ENCODE measurements at regions not wholly inside any gene's neighbourhood (a gene's known extent, or its start where the extent isn't known, plus 50 kb on each side); places are given as distances from the start of the nearest gene placed in this dataset.

DNA sequence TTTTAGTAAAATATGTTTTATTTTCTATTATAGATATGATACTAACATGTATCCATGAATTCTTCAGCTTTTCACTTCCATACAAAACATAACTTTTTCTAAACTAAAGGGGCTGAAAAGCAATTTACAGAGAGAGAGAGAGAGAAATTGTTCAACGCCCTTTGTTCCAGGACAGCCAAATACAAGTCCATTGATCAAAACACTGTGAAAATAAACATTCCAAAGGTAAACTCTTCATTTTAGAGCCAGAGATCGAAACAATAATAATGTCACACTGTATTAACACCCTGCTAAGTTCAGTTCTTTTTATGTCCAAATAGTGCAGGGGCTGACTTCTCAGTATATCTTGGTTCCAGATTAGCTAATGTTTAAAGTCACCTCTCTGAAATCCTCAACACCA is 516.2 kb upstream of the ATXN8OS start:
- no peak for DNase-seq (ENCODE audit: low spot score in 2 of 2)
- intact Hi-C loops (cut with DNase I; ENCODE audit: low total_unique reads), result no loop called here
- no peak overlapping the region for H3K4me3 ChIP-seq (ENCODE audit: low read depth, poor library complexity, severe bottlenecking)
- no peak for TF ChIP-seq POLR2A (IDR thresholded peaks at IDR 0.05)
- TF ChIP-seq, protein P1, sequence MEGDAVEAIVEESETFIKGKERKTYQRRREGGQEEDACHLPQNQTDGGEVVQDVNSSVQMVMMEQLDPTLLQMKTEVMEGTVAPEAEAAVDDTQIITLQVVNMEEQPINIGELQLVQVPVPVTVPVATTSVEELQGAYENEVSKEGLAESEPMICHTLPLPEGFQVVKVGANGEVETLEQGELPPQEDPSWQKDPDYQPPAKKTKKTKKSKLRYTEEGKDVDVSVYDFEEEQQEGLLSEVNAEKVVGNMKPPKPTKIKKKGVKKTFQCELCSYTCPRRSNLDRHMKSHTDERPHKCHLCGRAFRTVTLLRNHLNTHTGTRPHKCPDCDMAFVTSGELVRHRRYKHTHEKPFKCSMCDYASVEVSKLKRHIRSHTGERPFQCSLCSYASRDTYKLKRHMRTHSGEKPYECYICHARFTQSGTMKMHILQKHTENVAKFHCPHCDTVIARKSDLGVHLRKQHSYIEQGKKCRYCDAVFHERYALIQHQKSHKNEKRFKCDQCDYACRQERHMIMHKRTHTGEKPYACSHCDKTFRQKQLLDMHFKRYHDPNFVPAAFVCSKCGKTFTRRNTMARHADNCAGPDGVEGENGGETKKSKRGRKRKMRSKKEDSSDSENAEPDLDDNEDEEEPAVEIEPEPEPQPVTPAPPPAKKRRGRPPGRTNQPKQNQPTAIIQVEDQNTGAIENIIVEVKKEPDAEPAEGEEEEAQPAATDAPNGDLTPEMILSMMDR (IDR thresholded peaks at IDR 0.05), result no peak
- WGBS, 2 donors, result 75 to 82% methylated on average over 2 of the region's 2 CpGs

DNA sequence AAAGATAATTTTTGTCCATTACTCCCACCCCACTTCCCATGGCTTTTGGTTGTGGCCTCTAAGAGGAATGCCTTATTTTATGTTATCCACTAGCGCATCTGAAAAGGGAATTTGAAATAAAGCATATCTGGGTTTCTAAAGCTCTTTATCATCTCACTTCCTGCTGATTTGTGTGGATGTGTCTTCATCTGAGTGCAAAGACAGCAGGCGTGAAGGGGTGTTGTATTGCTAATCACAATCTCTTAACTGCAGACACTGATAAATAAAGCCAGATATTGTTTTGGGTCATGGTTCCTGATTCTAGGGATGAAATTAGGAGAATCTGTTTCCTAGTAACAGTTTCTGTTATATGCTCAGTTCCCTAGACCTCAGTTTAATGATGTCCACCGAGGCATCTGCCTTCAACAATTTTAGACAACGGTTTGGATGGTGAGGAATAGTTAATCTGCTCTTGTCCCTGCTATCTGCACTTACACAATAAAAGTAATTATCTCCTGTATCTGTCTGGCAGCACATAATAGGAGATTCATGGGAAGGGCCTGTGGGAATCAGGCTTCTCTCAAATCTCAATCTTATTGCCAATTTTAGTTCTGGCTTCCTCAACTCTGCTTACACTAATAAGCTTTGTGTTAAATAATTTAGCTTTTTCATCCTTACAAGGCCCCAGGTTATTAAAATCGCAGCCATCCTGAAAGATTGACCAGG is 517.9 kb upstream of the ATXN8OS start:
- DNase-seq (ENCODE audit: low spot score in 2 of 2), result no peak
- 78 to 79% methylated on average over 5 of the region's 5 CpGs for WGBS, 2 donors
- no peak for TF ChIP-seq POLR2A (IDR thresholded peaks at IDR 0.05)
- TF ChIP-seq, protein P1 (IDR thresholded peaks at IDR 0.05), result no peak
- H3K4me3 ChIP-seq (ENCODE audit: low read depth, poor library complexity, severe bottlenecking), result no peak overlapping the region
- intact Hi-C loops (cut with DNase I; ENCODE audit: low total_unique reads), result no loop called here

DNA sequence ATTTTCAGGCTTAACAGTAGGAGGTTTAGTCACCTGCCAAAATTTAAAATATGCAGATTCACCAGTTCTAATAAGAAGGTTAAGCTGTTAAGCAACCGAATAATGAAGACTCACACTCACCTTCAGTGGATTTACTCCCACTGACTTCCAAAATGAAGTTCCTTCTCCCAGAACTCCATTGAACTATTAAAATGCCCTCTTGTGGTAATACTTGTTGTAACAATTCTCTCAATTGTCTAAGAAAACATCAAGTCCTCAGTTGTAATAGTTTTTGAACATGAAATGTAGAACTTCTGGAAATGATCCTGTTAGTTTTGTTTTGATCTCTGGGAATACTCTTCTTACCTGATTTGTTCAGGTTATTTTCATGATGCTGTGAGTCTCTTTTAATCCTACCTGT is 522.0 kb upstream of the ATXN8OS start:
- 79 to 82% methylated on average over 1 of the region's 1 CpG for WGBS, 2 donors
- TF ChIP-seq, protein P1 (IDR thresholded peaks at IDR 0.05), result no peak
- no peak for TF ChIP-seq POLR2A (IDR thresholded peaks at IDR 0.05)
- intact Hi-C loops (cut with DNase I; ENCODE audit: low total_unique reads), result no loop called here
- H3K4me3 ChIP-seq (ENCODE audit: low read depth, poor library complexity, severe bottlenecking), result no peak overlapping the region
- no peak for DNase-seq (ENCODE audit: low spot score in 2 of 2)

DNA sequence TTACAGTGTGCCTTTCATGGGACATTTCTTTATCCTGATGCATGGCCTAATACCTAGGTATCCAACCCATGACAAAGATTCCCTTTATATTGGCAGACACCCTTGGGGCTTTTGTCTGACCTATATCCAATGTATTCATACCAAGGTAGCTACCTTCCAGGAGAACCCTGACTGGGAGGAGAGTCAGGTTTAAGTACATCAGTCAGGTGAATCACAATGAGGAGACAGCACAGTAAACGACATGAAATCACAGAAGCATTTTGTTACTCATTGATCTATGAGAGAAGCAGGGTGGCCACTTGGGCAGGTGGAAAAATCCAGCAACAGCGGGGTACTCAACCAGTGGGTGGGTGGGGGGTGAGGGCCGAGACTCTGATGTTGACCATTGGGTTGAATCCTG is 527.4 kb upstream of the ATXN8OS start:
- TF ChIP-seq, protein P1 (IDR thresholded peaks at IDR 0.05), result no peak
- no peak for TF ChIP-seq POLR2A (IDR thresholded peaks at IDR 0.05)
- no peak overlapping the region for H3K4me3 ChIP-seq (ENCODE audit: low read depth, poor library complexity, severe bottlenecking)
- intact Hi-C loops (cut with DNase I; ENCODE audit: low total_unique reads), result no loop called here
- 72 to 76% methylated on average over 3 of the region's 3 CpGs for WGBS, 2 donors
- no peak for DNase-seq (ENCODE audit: low spot score in 2 of 2)

DNA sequence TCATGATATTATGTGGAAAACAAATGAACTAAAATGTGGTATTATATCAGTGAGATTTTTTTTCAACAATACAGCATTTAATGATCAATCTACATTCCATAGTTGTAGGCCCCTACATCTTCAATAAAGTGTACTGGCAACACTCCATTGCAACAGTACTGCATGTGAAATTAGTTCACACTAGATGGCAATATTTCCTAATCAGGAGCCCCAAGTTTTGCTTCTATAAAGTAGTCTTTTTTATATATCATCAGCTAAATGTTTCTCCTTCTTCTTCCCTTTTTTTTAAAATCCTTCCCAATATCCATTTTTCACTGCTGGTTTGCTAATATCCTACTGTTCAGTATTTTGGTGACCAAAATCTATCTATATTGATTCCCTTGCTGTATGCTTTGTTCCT is 528.3 kb upstream of the ATXN8OS start:
- no peak for DNase-seq (ENCODE audit: low spot score in 2 of 2)
- no peak overlapping the region for H3K4me3 ChIP-seq (ENCODE audit: low read depth, poor library complexity, severe bottlenecking)
- intact Hi-C loops (cut with DNase I; ENCODE audit: low total_unique reads), result no loop called here
- TF ChIP-seq, protein P1 (IDR thresholded peaks at IDR 0.05), result no peak
- no peak for TF ChIP-seq POLR2A (IDR thresholded peaks at IDR 0.05)

All from lower leg skin (tissue), 4 donors.